Lower leg skin (tissue), 4 donors: ENCODE measurements at regions not wholly inside any gene's neighbourhood (a gene's known extent, or its start where the extent isn't known, plus 50 kb on each side); places are given as distances from the start of the nearest gene placed in this dataset.

Experiments used
- DNase-seq, 2 donors: peaks; one replicate each; pipeline ENCODE4 v3.0.0-alpha.2; 2019; ENCODE audit warnings: low spot score in 2 of 2
- H3K4me3 ChIP-seq: fragments of 200-600 bp; sonication (generic); 2 replicates; pipeline ENCODE4 v1.5.1; 2017; ENCODE audit warnings: mild to moderate bottlenecking, low read depth; ENCODE audit not compliant: poor library complexity, severe bottlenecking
- POLR2A ChIP-seq, 2 donors: fragments of 450-650 bp; IDR thresholded peaks; one replicate each; pipeline ENCODE4 v1.6.1; 2016 to 2017; ENCODE audit warnings: antibody characterized with exemption in 2 of 2, mild to moderate bottlenecking in 1 of 2, moderate library complexity in 1 of 2
- WGBS, 2 donors: methylation state at CpG; one replicate each; pipeline ENCODE4 v1.1.5; 2018; 5-methylcytosine and 5-hydroxymethylcytosine counted together
- intact Hi-C: fragments of 100-400 bp; cut with DNase I; formaldehyde crosslinking; loops from one replicate; pipeline ENCODE4 v1.15.0; 2023; ENCODE audit warnings: low total_unique reads
- TF ChIP-seq, protein P1 (sequence below), 3 donors: fragments of 450-650 bp; IDR thresholded peaks; one replicate each; pipeline ENCODE4 v1.5.1; 2016; ENCODE audit warnings: antibody characterized with exemption in 3 of 3, mild to moderate bottlenecking in 3 of 3, moderate library complexity in 2 of 3

DNA sequence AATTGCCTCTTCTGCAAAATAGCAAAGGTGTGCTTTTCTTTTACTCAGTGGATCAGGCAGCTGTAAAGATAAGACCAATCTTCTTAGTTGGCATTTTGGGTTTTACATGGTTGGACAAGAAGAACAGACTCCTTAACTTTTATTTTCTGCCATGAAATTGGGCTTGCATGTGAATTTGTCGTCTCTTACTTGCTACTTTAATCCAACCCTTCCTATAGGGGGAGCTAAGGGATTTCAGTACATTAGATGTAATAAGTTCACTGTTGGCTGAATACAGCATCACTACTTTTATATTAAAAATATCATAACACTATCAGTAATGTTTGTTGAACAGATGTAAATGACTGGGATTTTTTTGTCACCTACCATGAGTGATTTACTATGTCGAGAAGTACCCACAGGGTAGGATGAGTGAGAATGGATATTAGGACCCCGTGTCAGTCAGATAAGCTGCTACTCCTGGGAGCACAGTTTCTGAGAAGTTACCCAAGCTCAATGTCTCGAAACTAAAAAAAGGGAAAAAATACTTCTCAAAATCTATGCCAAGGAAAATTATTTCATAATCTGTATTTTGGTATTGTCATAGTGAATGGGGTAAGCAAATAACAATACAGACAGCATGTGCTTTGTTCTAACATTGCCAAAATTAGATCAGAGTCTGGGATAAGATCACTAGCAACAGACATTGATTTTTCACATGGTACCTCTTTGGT lies 127.4 kb upstream of the AGR3 start:
- 50 to 51% methylated on average over 4 of the region's 4 CpGs for WGBS, 2 donors
- DNase-seq, result no peak
- H3K4me3 ChIP-seq, result no peak overlapping the region
- no peak for TF ChIP-seq POLR2A (IDR thresholded peaks at IDR 0.05)
- TF ChIP-seq, protein P1, sequence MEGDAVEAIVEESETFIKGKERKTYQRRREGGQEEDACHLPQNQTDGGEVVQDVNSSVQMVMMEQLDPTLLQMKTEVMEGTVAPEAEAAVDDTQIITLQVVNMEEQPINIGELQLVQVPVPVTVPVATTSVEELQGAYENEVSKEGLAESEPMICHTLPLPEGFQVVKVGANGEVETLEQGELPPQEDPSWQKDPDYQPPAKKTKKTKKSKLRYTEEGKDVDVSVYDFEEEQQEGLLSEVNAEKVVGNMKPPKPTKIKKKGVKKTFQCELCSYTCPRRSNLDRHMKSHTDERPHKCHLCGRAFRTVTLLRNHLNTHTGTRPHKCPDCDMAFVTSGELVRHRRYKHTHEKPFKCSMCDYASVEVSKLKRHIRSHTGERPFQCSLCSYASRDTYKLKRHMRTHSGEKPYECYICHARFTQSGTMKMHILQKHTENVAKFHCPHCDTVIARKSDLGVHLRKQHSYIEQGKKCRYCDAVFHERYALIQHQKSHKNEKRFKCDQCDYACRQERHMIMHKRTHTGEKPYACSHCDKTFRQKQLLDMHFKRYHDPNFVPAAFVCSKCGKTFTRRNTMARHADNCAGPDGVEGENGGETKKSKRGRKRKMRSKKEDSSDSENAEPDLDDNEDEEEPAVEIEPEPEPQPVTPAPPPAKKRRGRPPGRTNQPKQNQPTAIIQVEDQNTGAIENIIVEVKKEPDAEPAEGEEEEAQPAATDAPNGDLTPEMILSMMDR (IDR thresholded peaks at IDR 0.05), result no peak
- intact Hi-C loops, result no loop called here

DNA sequence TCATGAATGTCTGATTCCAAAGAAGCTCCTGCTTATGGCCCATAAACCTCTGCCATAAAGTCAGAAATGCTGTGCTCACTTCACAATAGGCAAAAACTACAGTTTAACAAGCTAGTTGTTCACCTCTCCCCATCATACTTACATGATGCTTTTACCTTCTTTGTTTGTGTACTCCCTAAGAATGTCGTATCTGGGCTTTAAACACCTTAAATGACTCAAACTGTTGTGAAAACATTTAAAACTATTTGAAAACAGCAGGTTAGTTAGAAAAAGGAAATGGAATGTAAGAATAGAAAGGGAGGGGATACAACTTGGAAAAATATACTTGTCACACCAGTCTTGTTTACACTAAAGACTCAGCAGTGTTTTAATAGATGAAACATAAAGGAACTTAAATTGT lies 128.2 kb upstream of the AGR3 start:
- TF ChIP-seq, protein P1 (IDR thresholded peaks at IDR 0.05), result no peak
- no peak for TF ChIP-seq POLR2A (IDR thresholded peaks at IDR 0.05)
- WGBS, 2 donors, result 64 to 76% methylated on average over 1 of the region's 1 CpG
- intact Hi-C loops, result no loop called here
- no peak for DNase-seq
- no peak overlapping the region for H3K4me3 ChIP-seq

DNA sequence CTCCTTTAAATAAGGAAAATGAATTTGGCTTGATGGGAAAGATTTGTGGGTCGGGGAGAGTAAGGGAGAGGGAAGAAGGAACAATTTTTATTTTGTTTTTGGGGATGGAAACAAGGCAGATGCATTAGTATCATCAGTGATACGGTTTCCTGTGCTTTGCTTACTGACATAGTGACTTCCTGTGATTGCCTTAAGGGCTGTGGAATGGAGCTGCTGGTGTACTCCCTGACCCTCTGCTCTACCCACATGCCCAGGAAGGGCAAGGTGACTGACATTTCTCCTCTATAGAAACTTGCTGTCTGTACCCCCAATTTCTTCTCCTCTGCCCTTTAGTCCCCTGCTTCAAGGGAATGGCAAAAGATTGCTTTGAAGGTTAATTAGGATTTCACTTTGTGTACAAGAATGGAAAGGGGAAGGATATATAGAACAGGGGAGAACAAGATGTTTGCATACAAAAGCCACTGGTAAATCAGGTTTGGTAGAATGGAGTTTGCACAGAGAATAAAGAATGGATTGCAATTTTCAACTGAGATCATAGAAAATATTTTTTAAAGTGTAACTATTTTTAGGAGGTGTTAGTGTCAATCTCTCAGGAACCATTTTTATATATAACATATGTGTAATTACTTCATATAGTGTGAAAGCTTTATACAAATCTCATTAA lies 129.0 kb upstream of the AGR3 start:
- intact Hi-C loops, result no loop called here
- TF ChIP-seq, protein P1 (IDR thresholded peaks at IDR 0.05), result no peak
- TF ChIP-seq POLR2A (IDR thresholded peaks at IDR 0.05), result no peak
- H3K4me3 ChIP-seq, result no peak overlapping the region
- 52 to 57% methylated on average over 2 of the region's 2 CpGs for WGBS, 2 donors
- DNase-seq, result no peak

DNA sequence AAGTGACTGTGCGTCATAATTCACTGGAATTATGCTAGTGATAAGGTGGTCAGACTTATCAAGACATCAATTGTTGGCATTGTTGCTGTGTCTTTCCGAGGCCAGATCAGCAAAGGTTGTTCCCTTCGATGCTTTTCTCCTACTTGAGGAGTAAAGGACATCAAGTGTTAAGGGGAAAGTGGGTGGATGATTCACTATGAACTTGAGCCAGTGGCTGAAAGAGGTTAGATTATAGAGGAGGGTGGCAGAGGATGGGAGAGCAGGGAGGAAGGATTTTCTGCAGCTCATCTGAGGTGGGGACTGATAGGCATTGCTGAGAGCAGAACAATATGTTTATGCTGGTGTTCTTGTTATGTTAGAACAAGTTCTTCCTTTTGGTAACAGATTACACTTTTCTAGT lies 131.4 kb upstream of the AGR3 start:
- intact Hi-C loops, result no loop called here
- 93 to 96% methylated on average over 3 of the region's 3 CpGs for WGBS, 2 donors
- H3K4me3 ChIP-seq, result no peak overlapping the region
- TF ChIP-seq, protein P1 (IDR thresholded peaks at IDR 0.05), result no peak
- TF ChIP-seq POLR2A (IDR thresholded peaks at IDR 0.05), result no peak
- no peak for DNase-seq

DNA sequence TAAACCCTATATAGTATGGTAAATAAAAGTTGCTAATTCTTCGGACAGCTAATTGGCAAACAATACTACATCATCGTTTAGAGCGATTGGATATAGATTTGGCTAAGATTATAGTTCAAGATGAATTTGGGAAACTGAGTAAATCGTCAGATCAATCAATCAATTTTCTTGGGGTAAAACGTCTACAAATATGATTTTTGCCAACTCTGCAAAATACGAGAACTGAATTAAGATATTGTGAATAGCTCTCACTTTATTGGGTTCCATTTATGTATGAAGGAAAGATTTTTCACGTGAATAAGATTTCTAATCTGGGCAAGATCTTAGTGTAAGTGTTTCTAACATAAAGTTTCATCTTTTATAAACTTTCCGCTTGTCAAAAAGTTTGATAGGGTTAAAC lies 132.9 kb upstream of the AGR3 start:
- no peak for DNase-seq
- H3K4me3 ChIP-seq, result no peak overlapping the region
- intact Hi-C loops, result no loop called here
- no peak for TF ChIP-seq POLR2A (IDR thresholded peaks at IDR 0.05)
- TF ChIP-seq, protein P1 (IDR thresholded peaks at IDR 0.05), result no peak
- 96% methylated on average over 8 of the region's 8 CpGs for WGBS, 2 donors
